Hepatocyte (in vitro differentiated cells): ENCODE measurements at regions not wholly inside any gene's neighbourhood (a gene's known extent, or its start where the extent isn't known, plus 50 kb on each side); places are given as distances from the start of the nearest gene placed in this dataset.

Experiments
- CTCF ChIP-seq: fragments of 200-600 bp; sonication (generic); IDR thresholded peaks from 2 replicates; pipeline ENCODE4 v1.5.1; 2016; ENCODE audit warnings: antibody characterized with exemption, mild to moderate bottlenecking; ENCODE audit not compliant: poor library complexity
- EZH2 ChIP-seq: fragments of 200-600 bp; sonication (generic); IDR thresholded peaks from 2 replicates; pipeline ENCODE4 v1.6.1; 2016; ENCODE audit warnings: antibody characterized with exemption, mild to moderate bottlenecking, borderline replicate concordance

- no peak for TF ChIP-seq CTCF
- no peak for TF ChIP-seq EZH2
Observed at GRCh38 chr3:194961571-194961970, 275.9 kb downstream of the FAM43A start.
